ENCODE measurements at regions not wholly inside any gene's neighbourhood (a gene's known extent, or its start where the extent isn't known, plus 50 kb on each side); places are given as distances from the start of the nearest gene placed in this dataset.

GRCh38 chr10:9707216-9707615 lies 1310.5 kb upstream of the CELF2 start:
- no peak for DNase-seq (ENCODE audit: extremely low read depth, low read depth)
- TF ChIP-seq, protein P1, sequence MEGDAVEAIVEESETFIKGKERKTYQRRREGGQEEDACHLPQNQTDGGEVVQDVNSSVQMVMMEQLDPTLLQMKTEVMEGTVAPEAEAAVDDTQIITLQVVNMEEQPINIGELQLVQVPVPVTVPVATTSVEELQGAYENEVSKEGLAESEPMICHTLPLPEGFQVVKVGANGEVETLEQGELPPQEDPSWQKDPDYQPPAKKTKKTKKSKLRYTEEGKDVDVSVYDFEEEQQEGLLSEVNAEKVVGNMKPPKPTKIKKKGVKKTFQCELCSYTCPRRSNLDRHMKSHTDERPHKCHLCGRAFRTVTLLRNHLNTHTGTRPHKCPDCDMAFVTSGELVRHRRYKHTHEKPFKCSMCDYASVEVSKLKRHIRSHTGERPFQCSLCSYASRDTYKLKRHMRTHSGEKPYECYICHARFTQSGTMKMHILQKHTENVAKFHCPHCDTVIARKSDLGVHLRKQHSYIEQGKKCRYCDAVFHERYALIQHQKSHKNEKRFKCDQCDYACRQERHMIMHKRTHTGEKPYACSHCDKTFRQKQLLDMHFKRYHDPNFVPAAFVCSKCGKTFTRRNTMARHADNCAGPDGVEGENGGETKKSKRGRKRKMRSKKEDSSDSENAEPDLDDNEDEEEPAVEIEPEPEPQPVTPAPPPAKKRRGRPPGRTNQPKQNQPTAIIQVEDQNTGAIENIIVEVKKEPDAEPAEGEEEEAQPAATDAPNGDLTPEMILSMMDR (IDR thresholded peaks at IDR 0.05; ENCODE audit: low read depth, low read length, missing control alignments) = no peak
- no peak overlapping the region for H3K4me3 ChIP-seq (replicated peaks; ENCODE audit: low read depth, low read length)

- TF ChIP-seq, protein P1 (IDR thresholded peaks at IDR 0.05; ENCODE audit: low read depth, low read length, missing control alignments) = no peak
- H3K4me3 ChIP-seq (replicated peaks; ENCODE audit: low read depth, low read length) = no peak overlapping the region
- DNase-seq (ENCODE audit: extremely low read depth, low read depth) = no peak
Observed at GRCh38 chr10:9709849-9710248, 1307.8 kb upstream of the CELF2 start.

DNA sequence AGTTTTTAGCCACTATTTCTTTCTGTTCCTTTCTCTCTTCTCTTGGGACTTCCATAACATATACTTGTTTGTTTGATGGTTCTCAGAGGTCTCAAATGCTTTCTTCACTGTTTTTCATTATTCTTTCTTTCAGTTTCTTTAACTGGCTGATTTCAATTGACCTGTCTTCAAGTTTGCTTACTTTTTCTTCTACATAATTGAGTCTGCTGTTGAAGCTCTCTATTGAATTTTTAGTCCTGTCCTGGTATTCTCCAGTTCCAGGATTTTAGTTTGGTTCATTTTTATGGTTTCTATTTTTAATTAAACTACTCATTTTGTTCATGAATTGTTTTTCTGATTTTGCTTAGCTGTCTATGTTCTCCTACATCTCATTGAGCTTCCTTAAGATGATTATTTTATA lies 1305.3 kb upstream of the CELF2 start:
- H3K4me3 ChIP-seq (replicated peaks; ENCODE audit: low read depth, low read length) = no peak overlapping the region
- no peak for DNase-seq (ENCODE audit: extremely low read depth, low read depth)
- TF ChIP-seq, protein P1 (IDR thresholded peaks at IDR 0.05; ENCODE audit: low read depth, low read length, missing control alignments) = no peak

DNA sequence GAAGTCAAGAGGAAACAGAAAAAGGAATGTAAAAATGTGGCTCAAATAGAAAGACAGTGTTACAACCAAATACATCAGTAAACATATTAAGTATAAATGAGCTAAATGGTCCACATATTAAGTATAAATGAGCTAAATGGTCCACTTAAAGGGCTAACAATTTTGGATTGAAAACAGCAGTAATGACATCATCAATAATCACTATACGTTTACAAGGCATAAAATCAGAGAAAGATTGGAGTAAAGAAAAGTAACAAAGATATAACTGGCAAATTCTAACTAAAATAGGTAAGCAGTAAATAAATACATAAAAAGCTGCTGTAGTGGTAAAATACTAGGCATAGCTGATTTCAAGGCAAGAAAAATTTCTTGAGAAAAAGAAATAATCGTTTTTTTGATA lies 1298.4 kb upstream of the CELF2 start:
- TF ChIP-seq, protein P1 (IDR thresholded peaks at IDR 0.05; ENCODE audit: low read depth, low read length, missing control alignments) = no peak
- H3K4me3 ChIP-seq (replicated peaks; ENCODE audit: low read depth, low read length) = no peak overlapping the region
- no peak for DNase-seq (ENCODE audit: extremely low read depth, low read depth)

- no peak for DNase-seq (ENCODE audit: extremely low read depth, low read depth)
- TF ChIP-seq, protein P1 (IDR thresholded peaks at IDR 0.05; ENCODE audit: low read depth, low read length, missing control alignments) = no peak
Observed at GRCh38 chr10:9733766-9734165, 1283.9 kb upstream of the CELF2 start.

GRCh38 chr10:9734218-9734617 lies 1283.5 kb upstream of the CELF2 start:
- TF ChIP-seq, protein P1 (IDR thresholded peaks at IDR 0.05; ENCODE audit: low read depth, low read length, missing control alignments) = no peak
- DNase-seq (ENCODE audit: extremely low read depth, low read depth) = no peak
- H3K4me3 ChIP-seq (replicated peaks; ENCODE audit: low read depth, low read length) = no peak overlapping the region

More at GRCh38 chr10:9733766-9734165, 1283.9 kb upstream of the CELF2 start:
- H3K4me3 ChIP-seq (replicated peaks; ENCODE audit: low read depth, low read length) = no peak overlapping the region

- TF ChIP-seq, protein P1 (IDR thresholded peaks at IDR 0.05; ENCODE audit: low read depth, low read length, missing control alignments) = no peak
- no peak for DNase-seq (ENCODE audit: extremely low read depth, low read depth)
- H3K4me3 ChIP-seq (replicated peaks; ENCODE audit: low read depth, low read length) = no peak overlapping the region
Observed at GRCh38 chr10:9735731-9736130, 1281.9 kb upstream of the CELF2 start.
